CD4-positive, alpha-beta T cell treated with Interleukin-4 for 1 hour (primary cell): ENCODE measurements at regions not wholly inside any gene's neighbourhood (a gene's known extent, or its start where the extent isn't known, plus 50 kb on each side); places are given as distances from the start of the nearest gene placed in this dataset.

Experiments used
- DNase-seq, 2 donors: peaks; one replicate each; pipeline ENCODE4 v3.0.0-alpha.2; 2020 to 2022

- no peak for DNase-seq
Measured at GRCh38 chr5:14967166-14967565, 95.6 kb upstream of the ANKH start.

- DNase-seq: no peak
Measured at GRCh38 chr5:14965815-14966214, 94.2 kb upstream of the ANKH start.

- DNase-seq: no peak
Measured at GRCh38 chr5:14962604-14963003, 91.0 kb upstream of the ANKH start.

GRCh38 chr5:14960120-14960462 lies 88.5 kb upstream of the ANKH start:
- DNase-seq: no peak

GRCh38 chr5:14959399-14960119 lies 88.0 kb upstream of the ANKH start:
- DNase-seq: no peak

GRCh38 chr5:14958188-14958587 lies 86.6 kb upstream of the ANKH start:
- DNase-seq: no peak

- DNase-seq: no peak
Measured at GRCh38 chr5:14956423-14957046, 85.0 kb upstream of the ANKH start.

- no peak for DNase-seq
Measured at GRCh38 chr5:14954616-14955343, 83.2 kb upstream of the ANKH start.

GRCh38 chr5:14954216-14954615 lies 82.6 kb upstream of the ANKH start:
- no peak for DNase-seq

GRCh38 chr5:14953075-14953607 lies 81.6 kb upstream of the ANKH start:
- no peak for DNase-seq

- no peak for DNase-seq
Measured at GRCh38 chr5:14948383-14948782, 76.8 kb upstream of the ANKH start.

- peak; percentile 53 to 64 for DNase-seq
Measured at GRCh38 chr5:14946815-14947620, 75.4 kb upstream of the ANKH start.

GRCh38 chr5:14945450-14945849 lies 73.9 kb upstream of the ANKH start:
- no peak for DNase-seq

GRCh38 chr5:14944996-14945395 lies 73.4 kb upstream of the ANKH start:
- no peak for DNase-seq

- no peak for DNase-seq
Measured at GRCh38 chr5:14944350-14944739, 72.8 kb upstream of the ANKH start.

- DNase-seq: no peak
Measured at GRCh38 chr5:14942212-14942611, 70.6 kb upstream of the ANKH start.

- no peak for DNase-seq
Measured at GRCh38 chr5:14937254-14937653, 65.7 kb upstream of the ANKH start.

- DNase-seq: no peak
Measured at GRCh38 chr5:14936588-14936987, 65.0 kb upstream of the ANKH start.

- no peak for DNase-seq
Measured at GRCh38 chr5:14935341-14935740, 63.8 kb upstream of the ANKH start.

- DNase-seq: no peak
Measured at GRCh38 chr5:14932902-14933469, 61.4 kb upstream of the ANKH start.

- no peak for DNase-seq
Measured at GRCh38 chr5:14930486-14930885, 58.9 kb upstream of the ANKH start.

GRCh38 chr5:14929293-14930065 lies 57.9 kb upstream of the ANKH start:
- no peak for DNase-seq
